ENCODE measurements at regions not wholly inside any gene's neighbourhood (a gene's known extent, or its start where the extent isn't known, plus 50 kb on each side); places are given as distances from the start of the nearest gene placed in this dataset.

DNA sequence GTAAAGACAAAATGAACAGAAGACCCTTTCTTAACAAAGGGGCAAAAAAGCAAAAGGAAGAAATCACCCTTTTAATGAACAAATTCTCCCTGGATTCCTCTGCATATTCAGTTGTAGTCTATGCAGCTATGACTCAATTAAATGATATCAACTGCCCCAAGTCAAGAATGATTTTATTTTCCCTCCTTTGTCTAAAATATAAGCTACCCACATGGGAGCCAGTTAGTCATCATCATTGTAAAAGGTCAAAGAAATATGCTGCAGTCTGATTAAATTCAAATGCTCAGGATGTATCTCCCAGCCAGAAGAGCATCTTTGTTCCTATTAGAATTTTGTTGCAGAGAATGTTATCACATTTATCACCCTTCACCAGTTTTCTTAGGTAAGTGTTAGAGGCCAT lies 84.0 kb downstream of the SST start:
- no peak overlapping the region for H3K27ac ChIP-seq (ENCODE audit: low read length)
- DNase-seq: no peak
- no peaks in the 10 kb centered on the region for H3K4me1 ChIP-seq (ENCODE audit: control insufficient read depth, insufficient read depth, low read length)
- H3K36me3 ChIP-seq (ENCODE audit: control insufficient read depth, insufficient read depth, low read length): no peaks in the 10 kb centered on the region
- no peak overlapping the region for H3K4me3 ChIP-seq (ENCODE audit: low read length)
- no peaks in the 10 kb centered on the region for H3K9me3 ChIP-seq (replicated peaks; ENCODE audit: control insufficient read depth, low read depth, low read length)
- H3K27me3 ChIP-seq (ENCODE audit: control insufficient read depth, insufficient read depth, low read length): no peaks in the 10 kb centered on the region

DNA sequence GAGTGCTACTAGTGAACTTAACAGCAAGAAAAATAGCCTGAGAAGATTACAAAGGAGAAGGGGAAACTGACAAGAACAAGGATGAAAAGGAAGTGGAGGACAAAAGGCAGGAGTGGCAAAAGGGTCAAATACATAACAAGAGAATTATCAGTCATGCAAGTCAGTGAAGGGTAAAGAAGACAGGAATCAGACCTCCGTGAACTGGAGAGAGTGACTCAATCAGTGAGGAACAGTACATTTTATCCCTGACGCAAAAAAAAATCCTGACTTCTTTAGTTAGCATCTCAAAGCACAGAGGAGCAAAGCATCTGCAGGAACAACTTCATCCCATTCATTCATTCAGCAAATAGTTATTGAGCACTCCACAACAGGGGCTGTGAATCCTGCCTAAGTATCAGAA lies 97.8 kb downstream of the SST start:
- DNase-seq: no peak
- Histone ChIP-seq H3K27ac (ENCODE audit: low read length) (no peak overlapping the region), H3K27me3 (ENCODE audit: control insufficient read depth, insufficient read depth, low read length) (no peaks in the 10 kb centered on the region), H3K9me3 (replicated peaks; ENCODE audit: control insufficient read depth, low read depth, low read length) (no peaks in the 10 kb centered on the region), H3K4me3 (ENCODE audit: low read length) (no peak overlapping the region), H3K4me1 (ENCODE audit: control insufficient read depth, insufficient read depth, low read length) (no peaks in the 10 kb centered on the region), H3K36me3 (ENCODE audit: control insufficient read depth, insufficient read depth, low read length) (no peaks in the 10 kb centered on the region)
- 60% methylated on average over 1 of the region's 2 CpGs for WGBS (ENCODE audit: insufficient coverage)

DNA sequence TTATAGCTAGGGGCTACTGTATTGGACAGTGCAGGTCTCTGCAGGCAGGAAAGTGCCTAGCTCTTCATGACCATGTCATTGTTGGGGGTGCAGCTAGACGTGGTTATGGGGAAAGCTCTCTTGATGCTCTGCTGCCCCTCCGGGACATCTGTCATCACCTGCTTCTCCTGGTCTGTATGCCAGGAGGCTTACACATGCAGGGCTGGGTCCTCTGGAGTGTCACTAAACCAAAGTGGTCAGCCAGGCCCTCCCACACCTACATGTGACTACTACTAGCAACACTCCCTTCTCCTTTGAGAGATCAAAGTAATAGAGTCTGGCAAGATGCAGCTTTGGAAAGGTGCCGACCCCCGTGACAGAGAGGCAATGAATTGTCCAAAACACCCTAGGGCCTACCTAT lies 98.5 kb downstream of the SST start:
- H3K27ac ChIP-seq (ENCODE audit: low read length): no peak overlapping the region
- no peak for DNase-seq
- no peaks in the 10 kb centered on the region for H3K36me3 ChIP-seq (ENCODE audit: control insufficient read depth, insufficient read depth, low read length)
- no peaks in the 10 kb centered on the region for H3K4me1 ChIP-seq (ENCODE audit: control insufficient read depth, insufficient read depth, low read length)
- H3K9me3 ChIP-seq (replicated peaks; ENCODE audit: control insufficient read depth, low read depth, low read length): no peaks in the 10 kb centered on the region
- H3K4me3 ChIP-seq (ENCODE audit: low read length): no peak overlapping the region
- H3K27me3 ChIP-seq (ENCODE audit: control insufficient read depth, insufficient read depth, low read length): no peaks in the 10 kb centered on the region
- WGBS (ENCODE audit: insufficient coverage): 44% methylated on average over 2 of the region's 4 CpGs

DNA sequence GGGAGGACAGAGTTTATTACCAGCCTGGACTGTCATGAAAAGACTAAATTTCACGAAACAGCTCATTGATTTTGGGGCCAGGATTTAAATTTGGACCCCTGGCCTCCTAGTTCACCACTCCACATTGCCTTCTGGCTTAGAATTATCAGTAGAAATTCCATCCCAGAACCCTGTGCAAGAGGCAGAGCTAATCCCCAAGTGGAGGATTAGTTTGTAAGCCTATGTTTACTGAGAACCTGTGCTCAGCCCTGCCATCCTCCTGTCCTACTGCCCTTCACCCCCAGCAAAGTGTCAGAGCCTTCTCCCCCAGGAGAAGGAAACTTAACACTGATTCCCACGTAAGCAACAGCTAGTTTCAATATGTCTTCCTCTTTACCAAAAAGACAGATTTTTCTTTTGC lies 99.4 kb downstream of the SST start:
- 67% methylated on average over 1 of the region's 2 CpGs for WGBS (ENCODE audit: insufficient coverage)
- H3K4me1 ChIP-seq (ENCODE audit: control insufficient read depth, insufficient read depth, low read length): no peaks in the 10 kb centered on the region
- no peak overlapping the region for H3K4me3 ChIP-seq (ENCODE audit: low read length)
- no peak for DNase-seq
- H3K27ac ChIP-seq (ENCODE audit: low read length): no peak overlapping the region
- H3K27me3 ChIP-seq (ENCODE audit: control insufficient read depth, insufficient read depth, low read length): no peaks in the 10 kb centered on the region
- H3K36me3 ChIP-seq (ENCODE audit: control insufficient read depth, insufficient read depth, low read length): no peaks in the 10 kb centered on the region
- H3K9me3 ChIP-seq (replicated peaks; ENCODE audit: control insufficient read depth, low read depth, low read length): no peaks in the 10 kb centered on the region

DNA sequence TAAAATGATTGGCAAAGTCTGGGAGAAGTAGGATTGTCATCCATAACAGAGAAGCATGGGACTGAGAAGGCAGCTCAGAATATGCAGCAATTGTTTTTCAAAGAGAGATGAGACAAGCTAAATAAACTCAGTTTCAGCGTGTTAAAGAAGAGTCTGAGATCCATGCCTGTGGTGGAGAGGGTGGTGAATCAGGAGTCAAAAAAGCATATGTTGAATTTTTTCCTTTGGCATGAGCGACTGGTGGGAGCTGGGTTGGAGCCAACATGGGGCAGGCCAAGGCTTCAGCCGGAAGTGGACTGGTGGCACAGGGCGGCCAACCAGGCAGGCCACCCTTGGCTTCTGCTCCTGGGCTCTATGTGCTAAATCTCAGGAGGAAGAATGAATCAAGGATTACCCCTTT lies 102.0 kb downstream of the SST start:
- Histone ChIP-seq H3K27me3 (ENCODE audit: control insufficient read depth, insufficient read depth, low read length) (no peaks in the 10 kb centered on the region), H3K4me3 (ENCODE audit: low read length) (no peak overlapping the region), H3K36me3 (ENCODE audit: control insufficient read depth, insufficient read depth, low read length) (no peaks in the 10 kb centered on the region), H3K9me3 (replicated peaks; ENCODE audit: control insufficient read depth, low read depth, low read length) (no peaks in the 10 kb centered on the region), H3K4me1 (ENCODE audit: control insufficient read depth, insufficient read depth, low read length) (no peaks in the 10 kb centered on the region), H3K27ac (ENCODE audit: low read length) (no peak overlapping the region)
- DNase-seq: no peak
- WGBS (ENCODE audit: insufficient coverage): 75% methylated on average over 2 of the region's 4 CpGs

DNA sequence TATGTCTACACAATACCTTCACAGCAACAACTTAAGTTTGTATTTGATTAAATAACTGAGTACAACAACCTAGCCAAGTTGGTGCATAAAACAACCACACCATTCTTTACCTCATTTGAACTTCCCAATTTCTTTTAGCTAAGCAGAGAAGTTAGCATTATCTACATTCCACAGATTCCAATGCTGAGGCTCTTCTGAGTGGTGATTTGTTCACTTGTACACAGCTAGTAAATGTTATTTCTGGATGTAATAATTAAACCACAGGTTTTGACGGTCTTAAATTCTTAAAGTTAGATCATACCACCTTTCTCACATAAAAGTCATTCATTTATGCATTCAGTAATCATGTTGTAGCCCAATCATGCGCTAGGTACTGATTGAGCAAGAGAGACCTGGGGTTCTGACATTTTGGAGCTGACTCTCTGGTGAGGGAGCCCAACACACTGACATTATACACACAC lies 102.5 kb downstream of the SST start:
- Histone ChIP-seq H3K9me3 (replicated peaks; ENCODE audit: control insufficient read depth, low read depth, low read length) (no peaks in the 10 kb centered on the region), H3K36me3 (ENCODE audit: control insufficient read depth, insufficient read depth, low read length) (no peaks in the 10 kb centered on the region), H3K4me3 (ENCODE audit: low read length) (no peak overlapping the region), H3K27me3 (ENCODE audit: control insufficient read depth, insufficient read depth, low read length) (no peaks in the 10 kb centered on the region), H3K4me1 (ENCODE audit: control insufficient read depth, insufficient read depth, low read length) (no peaks in the 10 kb centered on the region), H3K27ac (ENCODE audit: low read length) (no peak overlapping the region)
- no peak for DNase-seq
- WGBS (ENCODE audit: insufficient coverage): no CpG with 5 or more reads among the region's 2 CpGs

DNA sequence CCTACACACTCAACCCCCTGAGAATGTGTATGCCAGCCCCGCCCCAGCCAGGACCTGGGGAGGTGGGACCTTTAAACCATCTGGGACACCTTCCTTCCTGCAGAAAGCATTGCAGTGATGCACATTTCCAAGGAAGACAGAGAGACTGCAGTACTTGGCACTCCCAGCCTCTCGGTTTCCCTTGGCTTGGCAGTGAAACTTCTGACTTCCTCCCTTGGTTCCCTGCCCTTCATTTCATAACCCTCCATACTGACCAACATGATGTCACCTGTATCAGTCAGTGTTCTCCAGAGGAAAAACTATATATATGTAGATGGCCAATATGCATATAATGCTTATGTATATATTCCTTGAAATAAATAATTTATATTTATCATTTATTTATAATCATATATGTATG lies 103.2 kb downstream of the SST start:
- H3K27me3 ChIP-seq (ENCODE audit: control insufficient read depth, insufficient read depth, low read length): no peaks in the 10 kb centered on the region
- 54% methylated on average over 2 of the region's 2 CpGs for WGBS (ENCODE audit: insufficient coverage)
- no peaks in the 10 kb centered on the region for H3K4me1 ChIP-seq (ENCODE audit: control insufficient read depth, insufficient read depth, low read length)
- DNase-seq: no peak
- H3K9me3 ChIP-seq (replicated peaks; ENCODE audit: control insufficient read depth, low read depth, low read length): no peaks in the 10 kb centered on the region
- H3K27ac ChIP-seq (ENCODE audit: low read length): no peak overlapping the region
- no peak overlapping the region for H3K4me3 ChIP-seq (ENCODE audit: low read length)
- no peaks in the 10 kb centered on the region for H3K36me3 ChIP-seq (ENCODE audit: control insufficient read depth, insufficient read depth, low read length)

DNA sequence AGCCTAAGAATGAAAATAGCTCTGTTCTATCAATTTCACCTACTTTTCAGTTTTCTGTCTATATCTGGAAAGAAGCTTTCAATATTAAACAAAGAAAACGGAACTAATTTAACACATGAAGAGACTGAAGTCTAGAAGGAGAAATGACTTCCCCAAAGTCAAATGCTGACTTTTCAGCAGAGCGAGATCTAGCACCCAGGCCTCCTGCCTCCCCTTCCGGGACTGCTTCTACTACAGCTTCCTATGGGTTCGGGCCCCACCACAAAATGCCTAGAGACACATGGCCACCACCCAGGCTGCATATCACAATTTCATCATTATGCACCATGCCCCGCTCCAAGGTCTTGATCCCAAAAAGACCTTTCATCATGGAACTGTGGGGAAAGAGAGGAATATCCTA lies 104.5 kb downstream of the SST start:
- Histone ChIP-seq H3K27me3 (ENCODE audit: control insufficient read depth, insufficient read depth, low read length) (no peaks in the 10 kb centered on the region), H3K27ac (ENCODE audit: low read length) (no peak overlapping the region), H3K36me3 (ENCODE audit: control insufficient read depth, insufficient read depth, low read length) (no peaks in the 10 kb centered on the region), H3K4me1 (ENCODE audit: control insufficient read depth, insufficient read depth, low read length) (no peaks in the 10 kb centered on the region), H3K4me3 (ENCODE audit: low read length) (no peak overlapping the region), H3K9me3 (replicated peaks; ENCODE audit: control insufficient read depth, low read depth, low read length) (no peaks in the 10 kb centered on the region)
- no peak for DNase-seq
- no CpG with 5 or more reads among the region's 5 CpGs for WGBS (ENCODE audit: insufficient coverage)

DNA sequence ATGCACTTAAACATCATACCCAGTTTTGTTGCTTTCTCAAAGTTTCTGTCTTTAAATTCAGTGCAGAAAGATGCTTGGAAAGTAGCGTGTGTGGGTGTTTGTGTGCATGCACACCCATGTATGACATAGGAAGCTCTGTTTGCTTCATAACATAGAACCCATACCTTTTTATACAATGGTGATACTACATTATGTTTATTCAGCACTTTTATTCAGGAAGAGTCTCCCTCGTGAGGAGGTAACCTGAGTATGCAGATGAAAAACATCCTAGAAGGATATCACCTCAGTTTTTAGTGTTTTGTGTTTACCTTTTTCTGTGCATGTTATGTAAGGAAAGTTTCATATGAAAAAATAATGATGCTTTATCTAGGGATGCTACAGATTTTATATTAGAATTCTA lies 111.2 kb downstream of the SST start:
- no CpG with 5 or more reads among the region's 2 CpGs for WGBS (ENCODE audit: insufficient coverage)
- no peak overlapping the region for H3K4me3 ChIP-seq (ENCODE audit: low read length)
- H3K9me3 ChIP-seq (replicated peaks; ENCODE audit: control insufficient read depth, low read depth, low read length): no peaks in the 10 kb centered on the region
- H3K27ac ChIP-seq (ENCODE audit: low read length): no peak overlapping the region
- H3K4me1 ChIP-seq (ENCODE audit: control insufficient read depth, insufficient read depth, low read length): no peaks in the 10 kb centered on the region
- H3K27me3 ChIP-seq (ENCODE audit: control insufficient read depth, insufficient read depth, low read length): no peaks in the 10 kb centered on the region
- no peak for DNase-seq
- H3K36me3 ChIP-seq (ENCODE audit: control insufficient read depth, insufficient read depth, low read length): no peaks in the 10 kb centered on the region

DNA sequence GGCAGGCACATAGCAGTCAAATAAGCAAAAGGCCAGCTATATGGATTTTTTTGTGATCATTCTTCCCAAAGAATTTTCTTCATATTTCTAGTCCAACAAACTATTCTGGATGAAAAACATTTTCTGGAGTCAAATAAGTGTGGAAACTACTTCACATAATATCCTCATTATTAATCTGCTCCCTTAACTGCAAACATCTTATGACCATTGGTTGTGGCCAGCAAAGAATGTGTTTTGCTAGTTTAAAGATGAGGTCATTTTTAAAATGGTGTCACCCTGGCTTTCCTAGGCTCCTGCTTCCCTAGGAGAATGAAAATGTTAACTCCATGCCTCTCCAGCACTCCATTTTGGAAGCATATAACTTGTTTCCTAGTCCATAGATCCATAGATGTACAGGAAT lies 118.8 kb downstream of the SST start:
- Histone ChIP-seq H3K27me3 (ENCODE audit: control insufficient read depth, insufficient read depth, low read length) (no peaks in the 10 kb centered on the region), H3K27ac (ENCODE audit: low read length) (no peak overlapping the region), H3K4me3 (ENCODE audit: low read length) (no peak overlapping the region), H3K9me3 (replicated peaks; ENCODE audit: control insufficient read depth, low read depth, low read length) (no peaks in the 10 kb centered on the region), H3K4me1 (ENCODE audit: control insufficient read depth, insufficient read depth, low read length) (no peaks in the 10 kb centered on the region), H3K36me3 (ENCODE audit: control insufficient read depth, insufficient read depth, low read length) (no peaks in the 10 kb centered on the region)
- DNase-seq: no peak

DNA sequence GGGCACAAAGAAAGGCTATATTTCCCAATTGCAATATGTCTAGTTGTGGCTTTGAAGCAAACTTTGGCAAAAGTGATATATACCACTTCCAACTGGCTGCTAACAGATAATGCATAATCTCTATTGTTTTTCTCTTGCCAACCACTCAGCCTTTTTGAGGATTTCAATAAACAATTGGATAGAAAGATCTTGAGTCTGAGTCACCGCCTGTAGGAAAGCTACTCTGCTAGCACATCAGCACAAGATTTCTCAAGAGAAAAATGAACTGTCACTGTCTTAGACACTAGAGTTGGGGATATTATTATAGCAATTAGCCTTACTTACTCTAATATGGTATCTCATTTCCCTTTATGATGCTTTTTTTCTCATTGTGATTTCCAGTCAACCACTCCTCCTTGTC lies 119.7 kb downstream of the SST start:
- Histone ChIP-seq H3K9me3 (replicated peaks; ENCODE audit: control insufficient read depth, low read depth, low read length) (no peaks in the 10 kb centered on the region), H3K27ac (ENCODE audit: low read length) (no peak overlapping the region), H3K4me3 (ENCODE audit: low read length) (no peak overlapping the region), H3K4me1 (ENCODE audit: control insufficient read depth, insufficient read depth, low read length) (no peaks in the 10 kb centered on the region), H3K36me3 (ENCODE audit: control insufficient read depth, insufficient read depth, low read length) (no peaks in the 10 kb centered on the region), H3K27me3 (ENCODE audit: control insufficient read depth, insufficient read depth, low read length) (no peaks in the 10 kb centered on the region)
- no peak for DNase-seq
- no CpG with 5 or more reads among the region's 1 CpG for WGBS (ENCODE audit: insufficient coverage)

Data from muscle of leg (tissue), 3 donors.